SK-N-DZ (cell line): ENCODE measurements at regions not wholly inside any gene's neighbourhood (a gene's known extent, or its start where the extent isn't known, plus 50 kb on each side); places are given as distances from the start of the nearest gene placed in this dataset.
"Not testable (repeated sequence)": the region's sequence is repeated elsewhere in the genome, so short reads cannot be mapped to it uniquely, and the experiment has no call there.

Experiments
- DNase-seq: peaks from one replicate; pipeline ENCODE4 v3.0.0-alpha.2; 2015; ENCODE audit warnings: low spot score

DNA sequence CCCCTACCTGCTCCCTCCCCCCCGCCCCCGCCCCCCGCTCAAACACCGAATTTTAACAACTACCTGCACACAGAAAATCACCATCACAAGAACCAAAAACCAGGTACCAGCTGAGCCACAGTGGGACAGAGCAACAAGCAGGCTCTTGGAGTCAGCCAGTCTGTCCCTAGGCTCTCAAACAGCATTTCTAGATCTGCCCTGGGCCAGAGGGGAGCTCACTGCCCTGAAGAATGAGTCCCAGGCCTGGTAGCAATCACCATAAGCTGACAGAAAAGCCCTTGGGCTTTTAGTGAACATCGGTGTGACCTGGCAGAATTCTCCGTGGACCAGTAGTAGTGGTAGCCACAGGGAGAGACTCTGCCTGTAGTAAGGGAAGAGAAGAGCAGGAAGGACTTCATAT lies 58.3 kb downstream of the C11orf87 start:
- DNase-seq: no peak

DNA sequence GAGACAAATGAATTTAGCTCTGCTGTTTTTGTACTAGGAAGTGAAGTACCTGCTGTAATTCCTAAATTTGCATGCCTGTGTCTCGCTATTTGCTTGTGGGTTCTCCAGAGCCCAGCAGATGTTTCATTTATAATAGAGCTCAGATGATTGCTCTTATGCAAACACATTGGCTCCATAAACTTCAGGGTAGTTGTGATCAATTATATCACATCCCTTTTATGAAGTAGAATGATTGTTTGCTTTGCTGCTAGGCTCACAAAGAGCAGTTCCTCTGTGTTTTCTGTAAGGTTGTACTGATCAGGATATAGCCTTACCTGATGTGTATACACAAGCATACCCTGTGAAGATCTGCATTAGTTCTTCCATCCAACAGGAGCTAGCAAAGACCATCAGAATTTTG lies 64.1 kb downstream of the C11orf87 start:
- no peak for DNase-seq

DNA sequence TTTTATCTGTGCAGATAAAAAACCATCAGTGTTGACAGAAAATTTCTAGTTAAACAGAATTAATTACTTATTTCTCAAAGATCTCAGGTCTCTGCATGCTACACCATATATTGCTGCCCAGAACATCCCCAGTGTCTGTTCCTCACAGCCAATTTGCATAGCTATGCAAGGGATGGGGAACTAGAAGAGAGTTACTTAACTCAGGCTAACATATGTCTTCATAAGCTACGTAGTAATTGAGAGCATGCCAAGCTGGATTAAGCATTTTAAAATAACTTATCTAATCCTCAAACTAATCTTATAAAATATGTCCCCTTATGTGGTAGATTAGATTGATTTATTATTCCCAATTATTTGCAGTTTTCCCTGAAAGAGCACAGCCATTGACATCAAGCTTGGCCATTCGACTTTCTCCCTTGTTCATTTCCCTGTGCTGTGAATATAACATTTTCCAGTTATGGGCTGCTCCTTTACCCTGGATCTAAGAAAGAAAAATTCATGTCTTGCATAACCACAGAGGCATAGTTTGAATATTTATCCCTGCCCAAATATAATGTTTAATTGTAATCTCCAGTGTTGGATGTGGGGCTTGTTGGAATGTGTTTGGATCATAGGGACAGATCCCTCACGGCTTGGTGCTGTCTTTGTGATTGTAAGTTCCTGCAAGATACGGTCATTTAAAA lies 69.1 kb downstream of the C11orf87 start:
- no peak for DNase-seq

DNA sequence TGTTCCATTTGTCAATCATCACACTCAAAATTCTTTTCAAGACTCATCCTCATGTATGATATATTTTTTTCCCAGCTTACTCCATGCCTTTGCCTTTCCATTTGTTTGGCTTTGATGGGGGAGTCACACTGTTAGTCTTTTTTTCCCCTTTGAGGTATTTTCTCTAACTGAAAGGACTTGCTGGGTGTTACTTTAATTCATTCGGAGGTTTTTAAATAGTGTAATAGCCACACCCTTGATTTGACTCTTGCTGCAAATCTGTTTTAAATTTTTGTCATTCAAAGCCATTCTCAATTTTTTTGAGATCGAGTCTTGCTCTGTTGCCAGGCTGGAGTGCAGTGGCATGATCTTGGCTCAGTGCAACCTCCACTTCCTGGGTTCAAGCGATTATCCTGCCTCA lies 84.1 kb downstream of the C11orf87 start:
- DNase-seq: no peak

DNA sequence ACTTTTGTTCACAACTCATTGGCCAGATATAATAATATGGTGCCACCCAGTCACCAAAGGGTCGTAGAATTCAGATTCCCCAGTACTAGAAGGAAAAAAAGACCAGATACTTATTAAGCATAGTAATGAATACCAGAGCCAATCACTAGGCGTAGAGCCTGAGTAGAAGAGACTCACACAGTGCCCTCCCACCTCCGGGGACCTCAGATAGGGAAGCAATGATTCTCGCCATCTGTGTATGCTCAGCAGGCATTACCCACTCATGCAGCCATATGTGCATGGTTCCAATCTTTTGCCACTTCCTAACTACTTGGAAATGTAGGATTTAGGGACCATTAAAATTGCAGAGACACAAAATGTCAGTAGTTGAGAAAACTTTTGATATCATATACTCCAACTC lies 85.3 kb downstream of the C11orf87 start:
- no peak for DNase-seq

DNA sequence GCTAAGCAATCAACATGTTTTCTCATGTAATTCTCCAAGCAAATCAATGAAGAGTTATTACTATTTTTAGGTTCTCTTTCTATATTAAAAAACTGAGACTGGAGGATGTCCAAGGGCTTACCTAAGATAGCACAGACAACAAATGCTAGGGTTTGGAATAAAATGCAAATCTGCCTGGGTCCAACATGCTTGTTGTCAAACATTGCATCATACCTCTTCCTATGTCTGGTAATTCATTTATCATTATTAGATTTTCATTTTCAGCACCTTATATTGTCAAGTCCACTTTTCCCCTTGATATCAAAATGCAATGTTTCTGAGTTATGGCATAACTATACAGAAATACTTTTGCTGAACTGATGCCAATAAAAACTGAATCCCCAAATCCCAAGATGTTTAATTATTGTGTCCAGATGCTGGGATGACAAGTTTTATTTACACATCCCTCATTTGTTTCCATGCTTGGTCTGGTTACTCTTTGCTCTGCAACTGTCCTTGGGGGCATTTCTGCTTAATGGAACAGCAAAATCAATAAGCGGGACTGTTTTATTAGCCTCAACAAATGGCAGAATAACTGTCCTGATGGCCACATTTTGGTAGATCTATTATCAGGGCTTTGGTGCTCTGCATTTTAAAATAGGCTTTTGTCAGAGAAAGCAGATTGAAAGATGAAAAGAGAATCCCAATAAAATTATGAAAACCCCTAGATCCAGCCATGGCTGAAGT lies 86.0 kb downstream of the C11orf87 start:
- DNase-seq: no peak

DNA sequence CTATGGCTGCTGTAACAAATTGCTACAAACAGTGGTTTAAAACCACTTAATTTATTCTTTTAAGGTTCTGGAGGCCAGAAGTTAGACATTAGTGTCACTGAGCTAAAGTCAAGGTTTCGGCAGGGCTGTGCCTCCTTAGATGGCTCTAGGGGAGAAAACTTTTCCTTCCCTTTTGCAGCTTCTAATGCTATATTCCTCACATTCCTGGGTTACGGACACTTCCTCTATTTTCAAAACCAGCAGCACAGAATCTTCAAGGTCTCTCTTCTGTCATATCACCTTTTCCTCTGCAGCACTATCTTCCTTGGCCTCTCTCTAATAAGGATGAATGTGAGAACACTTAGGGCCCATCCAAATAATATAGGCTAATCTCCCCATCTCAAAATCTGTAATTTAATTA lies 87.0 kb downstream of the C11orf87 start:
- DNase-seq: no peak

DNA sequence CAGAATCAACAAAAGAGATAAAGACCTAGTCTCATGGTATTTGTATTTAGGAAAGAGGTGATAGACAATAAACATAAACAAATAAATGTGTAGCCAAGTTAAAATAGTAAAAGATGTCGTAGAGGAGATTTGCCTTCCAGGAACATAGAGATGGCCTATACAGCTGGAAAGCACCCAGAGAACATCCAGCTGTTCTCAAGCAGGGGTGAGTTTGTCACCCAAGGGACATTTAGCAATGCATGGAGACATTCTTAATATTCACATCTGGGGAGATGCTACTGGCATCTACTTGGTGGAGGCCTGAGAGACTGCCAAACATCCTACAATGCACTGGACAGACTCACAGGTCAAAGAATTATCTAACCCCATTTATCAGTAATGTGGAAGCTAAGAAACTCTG lies 88.3 kb downstream of the C11orf87 start:
- DNase-seq: no peak

DNA sequence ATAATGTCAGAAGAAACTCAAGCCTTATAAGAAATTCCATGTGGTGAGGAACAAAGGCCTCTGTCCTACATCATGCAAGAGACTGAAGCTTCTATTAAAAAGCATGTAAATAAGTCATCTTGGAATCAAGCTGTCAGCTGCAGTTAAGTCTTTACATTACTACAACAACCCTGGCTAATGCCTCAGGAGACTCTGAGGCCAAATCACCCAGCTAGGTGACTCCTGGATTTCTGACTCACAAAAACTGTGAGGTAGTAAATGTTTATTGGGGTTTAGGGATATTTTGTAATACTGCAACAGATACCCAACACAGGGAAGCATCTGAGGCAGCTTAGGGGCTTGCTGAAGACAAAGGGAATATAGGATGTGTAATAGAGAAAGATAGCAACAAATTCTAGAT lies 89.6 kb downstream of the C11orf87 start:
- DNase-seq: no peak

DNA sequence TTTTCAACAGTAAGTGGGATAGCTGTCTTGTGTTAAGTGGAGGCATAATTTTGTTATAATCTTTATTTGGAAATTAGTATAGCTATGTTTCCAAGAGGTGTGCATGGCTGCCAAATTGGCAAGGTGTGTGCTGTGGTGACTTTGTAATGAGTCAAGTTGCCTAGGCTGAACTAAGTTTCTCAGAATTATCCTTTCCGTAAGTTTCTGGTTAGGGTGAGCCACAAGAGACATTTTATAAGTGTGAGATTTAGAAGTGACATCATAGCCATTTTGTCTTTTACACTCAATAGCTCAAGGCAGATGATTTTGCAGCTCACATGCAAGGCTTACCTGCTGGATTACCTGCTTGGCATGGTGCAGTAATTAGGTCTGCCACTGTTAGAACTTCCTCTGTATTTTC lies 90.3 kb downstream of the C11orf87 start:
- DNase-seq: no peak

DNA sequence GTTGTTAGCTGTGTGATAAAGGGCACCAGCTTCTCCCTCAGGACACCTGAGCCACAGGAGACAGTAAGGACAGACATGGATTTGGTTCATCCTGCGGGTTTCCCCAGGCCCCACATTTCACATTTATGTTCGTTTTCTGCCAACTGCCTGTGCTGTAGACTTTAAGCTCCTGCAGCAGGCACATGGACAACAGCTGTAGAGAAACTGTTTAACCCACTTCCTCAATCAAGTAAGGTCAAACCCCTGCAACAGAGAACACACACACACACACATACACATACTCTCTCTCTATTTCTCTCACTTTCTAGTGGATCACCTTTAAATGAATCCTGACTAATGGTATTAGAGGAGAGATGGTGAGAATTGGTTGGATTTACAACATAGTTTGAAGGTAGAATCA lies 90.7 kb downstream of the C11orf87 start:
- no peak for DNase-seq

DNA sequence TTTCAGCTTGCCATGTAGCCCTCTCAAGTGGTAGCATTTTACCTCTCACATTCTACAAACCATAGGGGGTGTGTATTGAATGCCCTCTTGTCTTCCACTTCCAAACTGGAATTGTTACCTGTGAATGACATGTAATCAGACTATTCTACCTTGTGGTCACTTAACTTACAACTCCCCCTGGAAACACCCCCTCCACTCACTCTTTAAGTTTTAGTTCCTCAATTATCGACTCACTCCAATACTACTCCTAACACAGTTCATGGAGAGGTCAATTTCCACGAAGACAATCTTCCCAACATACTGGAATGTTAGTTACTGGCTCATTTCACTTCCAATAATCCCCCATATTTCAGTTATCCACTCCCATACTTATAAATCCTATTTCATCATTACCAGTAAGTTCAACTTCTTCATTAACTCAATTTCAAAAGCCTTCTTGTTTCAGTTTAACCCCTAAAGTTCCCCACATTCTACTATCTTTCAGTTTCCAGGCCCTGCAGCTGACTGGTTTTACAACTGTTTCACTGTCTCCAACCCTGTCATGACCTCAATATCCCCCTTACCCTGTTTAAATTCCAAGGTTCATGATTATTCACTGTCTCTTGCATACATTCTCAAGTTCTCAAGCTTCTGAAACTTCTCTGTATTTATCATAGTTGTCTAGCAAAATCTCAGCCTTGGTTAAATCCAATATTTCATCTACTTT lies 92.5 kb downstream of the C11orf87 start:
- no peak for DNase-seq

DNA sequence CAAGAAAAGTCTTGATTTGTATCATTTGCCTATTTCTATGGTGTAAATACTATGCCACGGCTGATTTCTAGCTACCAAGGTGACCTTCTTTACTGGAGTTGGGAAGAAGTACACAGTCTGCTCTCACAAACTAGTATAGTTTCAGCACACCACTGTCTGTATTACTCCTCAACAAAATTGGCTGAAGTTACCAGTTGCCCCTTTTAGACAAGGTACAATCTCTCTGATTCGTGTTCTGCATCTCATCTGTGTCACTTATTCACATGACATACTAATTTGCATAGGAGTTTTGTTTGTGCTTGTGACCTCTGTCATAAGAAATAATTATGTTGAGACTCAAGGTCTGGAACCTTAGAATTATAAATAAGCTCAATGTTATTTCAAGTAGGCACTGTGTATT lies 97.3 kb downstream of the C11orf87 start:
- no peak for DNase-seq

DNA sequence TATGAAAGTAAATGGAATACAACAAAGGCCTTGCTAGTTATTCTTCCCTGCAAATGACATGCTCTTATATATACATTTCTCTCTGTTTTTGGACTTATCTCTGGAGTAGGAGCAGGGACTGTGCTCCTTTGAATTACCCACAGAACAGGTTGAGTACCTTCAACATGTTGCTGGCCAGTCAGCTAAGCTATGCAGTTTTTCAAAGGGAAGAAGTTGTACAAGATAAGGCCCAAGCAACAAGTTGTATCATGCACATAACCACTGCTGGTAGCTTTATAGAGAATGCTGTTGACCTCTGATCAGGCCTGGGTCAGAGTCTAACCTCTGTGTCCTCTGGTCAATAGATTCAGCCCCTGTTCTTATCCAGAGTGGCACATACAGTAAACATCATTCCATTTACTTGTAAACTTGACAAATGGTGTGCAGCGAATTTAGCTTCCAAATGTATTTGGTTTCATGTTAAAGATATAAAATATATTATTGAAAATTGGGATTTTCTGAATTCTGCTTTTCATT lies 99.6 kb downstream of the C11orf87 start:
- DNase-seq: no peak

DNA sequence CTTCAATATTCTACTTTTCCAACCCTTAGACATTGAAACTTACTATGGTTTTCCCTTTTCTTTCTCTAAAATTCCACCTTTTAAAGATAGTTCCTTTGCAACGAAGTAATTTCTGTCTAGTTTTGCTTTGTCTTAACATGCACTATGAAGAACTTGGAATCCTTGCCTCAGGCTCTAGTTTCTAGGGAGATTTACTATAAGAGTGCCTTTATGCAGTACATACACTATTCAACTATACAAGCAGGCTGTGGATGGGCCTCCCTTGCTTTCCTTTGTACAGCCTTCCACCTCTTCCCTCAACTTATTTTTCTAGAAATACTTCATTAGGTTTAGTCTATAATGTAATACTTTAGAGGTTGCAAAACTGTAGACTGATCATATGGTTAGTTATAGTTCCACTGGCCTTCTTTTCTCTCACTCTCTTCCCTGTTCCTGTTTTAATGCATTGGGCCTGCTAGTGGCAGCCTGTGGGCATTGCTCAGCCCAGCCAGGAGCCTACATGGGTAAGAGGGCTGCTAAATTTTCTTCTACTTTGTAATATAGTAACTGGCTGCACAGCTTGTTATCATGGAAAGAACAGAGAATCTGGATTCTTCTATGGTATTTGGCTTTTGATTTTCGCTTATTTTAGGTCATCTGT lies 100.2 kb downstream of the C11orf87 start:
- no peak for DNase-seq

DNA sequence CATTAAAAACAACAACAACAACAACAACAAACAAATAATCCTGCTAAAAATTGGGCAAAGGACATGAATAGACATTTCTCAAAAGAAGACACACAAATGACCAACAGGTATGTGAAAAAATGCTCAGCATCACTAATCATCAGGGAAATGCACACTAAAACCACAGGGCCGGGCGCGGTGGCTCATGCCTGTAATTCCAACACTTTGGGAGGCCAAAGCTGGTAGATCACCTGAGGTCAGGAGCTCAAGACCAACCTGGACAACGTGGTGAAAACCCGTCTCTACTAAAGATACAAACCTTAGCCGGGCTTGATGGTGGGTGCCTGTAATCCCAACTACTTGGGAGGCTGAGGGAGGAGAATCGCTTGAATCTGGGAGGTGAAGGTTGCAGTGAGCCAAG lies 103.6 kb downstream of the C11orf87 start:
- not testable (repeated sequence) for DNase-seq

DNA sequence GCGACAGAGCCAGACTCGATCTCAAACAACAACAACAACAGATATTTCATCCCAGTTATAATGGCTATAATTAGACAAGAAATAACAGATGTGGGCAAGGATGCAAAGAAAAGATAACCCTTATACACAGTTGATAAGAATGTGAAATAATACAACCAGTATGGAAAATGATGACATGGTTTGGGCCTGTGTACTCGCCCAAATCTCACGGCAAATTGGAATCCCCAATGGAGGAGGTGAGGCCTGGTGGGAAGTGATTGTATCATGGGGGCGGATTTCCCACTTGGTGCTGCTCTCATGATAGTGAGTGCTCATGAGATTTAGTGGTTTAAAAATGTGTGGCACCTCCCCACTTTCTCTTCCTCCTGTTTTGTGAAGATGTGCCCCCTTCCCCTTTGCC lies 104.1 kb downstream of the C11orf87 start:
- DNase-seq: no peak

DNA sequence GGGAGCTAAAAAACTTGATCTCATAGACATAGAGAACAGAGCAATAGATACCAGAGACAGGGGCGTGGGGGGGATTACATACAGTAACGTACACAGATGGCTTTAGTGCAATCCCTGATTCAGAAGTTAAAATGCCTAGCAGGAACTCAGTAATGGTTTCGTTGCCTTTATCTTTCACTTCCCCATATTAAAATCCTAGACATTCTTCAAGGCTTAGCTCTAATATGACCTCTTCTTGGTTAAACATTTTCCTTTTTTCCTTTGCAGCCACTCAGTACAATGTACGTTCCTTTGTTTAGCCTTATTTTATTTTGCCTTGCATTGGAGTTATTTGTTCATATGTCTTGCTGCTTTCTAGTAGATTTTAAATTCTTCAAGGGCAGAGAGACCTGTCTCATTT lies 104.9 kb downstream of the C11orf87 start:
- DNase-seq: no peak

DNA sequence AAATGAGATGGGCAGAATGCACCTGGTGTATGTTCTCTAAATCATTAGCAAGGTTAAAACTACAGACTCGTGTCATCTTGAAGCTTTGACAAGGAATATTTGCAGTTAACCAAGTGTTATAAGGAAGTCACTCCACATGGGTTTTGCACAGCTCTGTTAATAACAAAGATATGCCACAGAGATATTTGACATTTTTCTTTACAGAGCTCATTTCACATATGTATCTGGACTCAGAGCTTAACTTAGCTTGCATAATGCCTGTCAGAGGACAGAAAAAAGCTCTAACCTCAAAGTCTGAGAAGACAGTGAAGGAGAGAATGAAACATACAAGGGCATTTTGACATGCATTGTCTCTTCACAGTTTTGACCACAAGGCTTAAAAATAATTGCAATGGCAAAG lies 105.5 kb downstream of the C11orf87 start:
- DNase-seq: no peak

DNA sequence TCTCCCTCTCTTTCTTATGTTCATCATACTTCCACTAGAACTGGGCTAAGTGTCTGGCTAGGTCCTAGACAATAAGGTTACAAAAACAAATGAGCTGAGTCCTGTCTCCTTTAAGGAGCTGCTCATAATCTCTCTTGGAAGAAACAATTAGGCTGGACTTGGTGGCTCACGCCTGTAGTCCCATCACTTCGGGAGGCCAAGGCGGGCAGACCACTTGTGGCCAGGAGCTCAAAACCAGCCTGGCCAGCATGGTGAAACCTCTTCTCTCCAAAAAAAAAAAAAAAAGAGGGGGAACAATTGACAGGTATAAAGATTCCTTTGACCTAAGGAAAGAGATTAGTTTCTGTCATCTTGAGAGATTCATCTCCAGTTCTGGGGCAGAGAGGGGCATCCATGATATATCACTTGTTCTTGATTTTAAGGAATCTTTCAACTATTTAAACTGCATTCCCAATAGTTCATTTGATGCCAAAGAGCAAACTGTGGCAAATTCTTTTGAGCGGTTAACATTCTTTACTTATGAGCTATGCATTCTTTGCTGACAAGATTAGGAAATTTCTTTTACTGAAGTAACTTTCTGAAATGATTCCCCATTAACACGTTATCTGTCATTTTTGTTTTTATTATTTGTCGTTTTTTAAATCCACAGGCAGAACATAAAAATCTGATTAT lies 125.5 kb downstream of the C11orf87 start:
- DNase-seq: no peak

DNA sequence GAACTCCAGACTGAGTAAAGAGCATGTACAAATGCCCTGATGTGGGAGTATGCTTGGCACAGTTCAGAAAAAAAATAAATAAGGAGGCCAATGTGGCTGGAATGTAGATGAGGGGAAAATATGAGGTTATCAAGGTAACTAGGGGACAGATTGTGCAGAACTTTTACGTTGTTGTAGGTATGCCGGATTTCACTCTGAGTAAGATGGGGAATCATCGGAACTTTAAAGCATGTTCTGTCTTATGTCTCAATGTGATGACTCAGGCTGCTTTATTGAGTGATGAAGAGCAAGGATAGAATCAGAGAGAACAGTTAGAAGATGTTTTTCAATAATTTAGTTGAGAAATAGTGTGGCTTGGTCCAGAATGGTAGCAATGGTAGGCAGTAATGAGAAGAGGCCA lies 130.4 kb downstream of the C11orf87 start:
- no peak for DNase-seq

DNA sequence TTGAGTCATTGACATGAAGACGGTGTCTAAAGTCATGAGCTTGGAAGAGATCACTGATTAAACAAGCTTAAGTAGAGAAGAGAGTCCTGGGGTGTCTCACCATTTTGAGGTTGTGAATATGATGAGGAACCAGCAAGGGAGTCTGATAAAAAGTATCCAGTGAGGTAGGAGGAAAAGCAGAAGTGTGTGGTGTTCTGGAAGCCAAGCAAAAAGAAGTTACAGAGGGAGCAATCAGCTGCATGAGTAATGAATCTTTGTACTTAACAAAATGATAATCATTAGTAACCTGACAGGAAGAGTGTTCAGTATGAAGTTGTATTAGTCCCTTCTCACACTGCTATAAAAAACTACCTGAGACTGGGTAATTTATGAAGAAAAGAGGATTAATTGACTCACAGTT lies 131.3 kb downstream of the C11orf87 start:
- no peak for DNase-seq
